ENCODE measurements at regions not wholly inside any gene's neighbourhood (a gene's known extent, or its start where the extent isn't known, plus 50 kb on each side); places are given as distances from the start of the nearest gene placed in this dataset.
"Not testable (repeated sequence)": the region's sequence is repeated elsewhere in the genome, so short reads cannot be mapped to it uniquely, and the experiment has no call there.

- DNase-seq (ENCODE audit: low read depth in 3 of 3) = no peak
Measured at GRCh38 chr1:229857585-229857984, 209.5 kb upstream of the GALNT2 start.

- no peak for DNase-seq (ENCODE audit: low read depth in 3 of 3)
Measured at GRCh38 chr1:229859026-229859425, 208.0 kb upstream of the GALNT2 start.

- DNase-seq (ENCODE audit: low read depth in 3 of 3) = no peak
Measured at GRCh38 chr1:229860926-229861325, 206.1 kb upstream of the GALNT2 start.

- DNase-seq (ENCODE audit: low read depth in 3 of 3) = no peak
Measured at GRCh38 chr1:229862017-229862774, 204.8 kb upstream of the GALNT2 start.

GRCh38 chr1:229863651-229864545 lies 203.1 kb upstream of the GALNT2 start:
- no peak for DNase-seq (ENCODE audit: low read depth in 3 of 3)

- DNase-seq (ENCODE audit: low read depth in 3 of 3) = no peak
Measured at GRCh38 chr1:229864686-229865230, 202.3 kb upstream of the GALNT2 start.

- not testable (repeated sequence) for DNase-seq (ENCODE audit: low read depth in 3 of 3)
Measured at GRCh38 chr1:229865321-229865720, 201.7 kb upstream of the GALNT2 start.

- DNase-seq (ENCODE audit: low read depth in 3 of 3) = no peak
Measured at GRCh38 chr1:229867726-229868125, 199.3 kb upstream of the GALNT2 start.

GRCh38 chr1:229869240-229869639 lies 197.8 kb upstream of the GALNT2 start:
- DNase-seq (ENCODE audit: low read depth in 3 of 3) = no peak

- no peak for DNase-seq (ENCODE audit: low read depth in 3 of 3)
Measured at GRCh38 chr1:229869687-229870086, 197.4 kb upstream of the GALNT2 start.

GRCh38 chr1:229870381-229870780 lies 196.7 kb upstream of the GALNT2 start:
- DNase-seq (ENCODE audit: low read depth in 3 of 3) = no peak

GRCh38 chr1:229871078-229871676 lies 195.9 kb upstream of the GALNT2 start:
- no peak for DNase-seq (ENCODE audit: low read depth in 3 of 3)

GRCh38 chr1:229874136-229874535 lies 192.9 kb upstream of the GALNT2 start:
- DNase-seq (ENCODE audit: low read depth in 3 of 3) = no peak

GRCh38 chr1:229874609-229875008 lies 192.4 kb upstream of the GALNT2 start:
- DNase-seq (ENCODE audit: low read depth in 3 of 3) = no peak

- no peak for DNase-seq (ENCODE audit: low read depth in 3 of 3)
Measured at GRCh38 chr1:229875086-229875485, 192.0 kb upstream of the GALNT2 start.

GRCh38 chr1:229879746-229880145 lies 187.3 kb upstream of the GALNT2 start:
- no peak for DNase-seq (ENCODE audit: low read depth in 3 of 3)

GRCh38 chr1:229880271-229881170 lies 186.5 kb upstream of the GALNT2 start:
- no peak for DNase-seq (ENCODE audit: low read depth in 3 of 3)

- no peak for DNase-seq (ENCODE audit: low read depth in 3 of 3)
Measured at GRCh38 chr1:229882621-229883020, 184.4 kb upstream of the GALNT2 start.

GRCh38 chr1:229883504-229884200 lies 183.4 kb upstream of the GALNT2 start:
- DNase-seq (ENCODE audit: low read depth in 3 of 3) = no peak

- DNase-seq (ENCODE audit: low read depth in 3 of 3) = no peak
Measured at GRCh38 chr1:229884765-229885164, 182.3 kb upstream of the GALNT2 start.

All from stimulated activated CD4-positive, alpha-beta T cell treated with anti-CD3 and anti-CD28 coated beads, TNF-alpha, amount 100 ng/mL, for 48 hours (primary cell).